ENCODE measurements at regions not wholly inside any gene's neighbourhood (a gene's known extent, or its start where the extent isn't known, plus 50 kb on each side); places are given as distances from the start of the nearest gene placed in this dataset.

- intact Hi-C loops (cut with DNase I; ENCODE audit: low total_unique reads) (no loop called here), in situ Hi-C loops (cut with MboI; ENCODE audit: low pct_ligation_motif_present in 1 of 4, low pct_unique_long_range_greater_than_20kb in 1 of 4, low sequenced_read_pairs in 3 of 4) (loop anchor here in 2 of 4 donors (25.0 kb wide), 2 partner anchors 174 to 524 kb away; no protein-coding TSS in a partner anchor)
- WGBS, 2 donors (ENCODE audit: low coverage in 1 of 2), result 82% methylated on average over 1 of the region's 1 CpG; no CpG with 5 or more reads in 1 of the 2 donors
- TF ChIP-seq EP300 (IDR thresholded peaks at IDR 0.05; ENCODE audit: low read depth) (no peak), POLR2A (IDR thresholded peaks at IDR 0.05) (no peak), POLR2AphosphoS5 (IDR thresholded peaks at IDR 0.05) (no peak)
- TF ChIP-seq, protein P1, sequence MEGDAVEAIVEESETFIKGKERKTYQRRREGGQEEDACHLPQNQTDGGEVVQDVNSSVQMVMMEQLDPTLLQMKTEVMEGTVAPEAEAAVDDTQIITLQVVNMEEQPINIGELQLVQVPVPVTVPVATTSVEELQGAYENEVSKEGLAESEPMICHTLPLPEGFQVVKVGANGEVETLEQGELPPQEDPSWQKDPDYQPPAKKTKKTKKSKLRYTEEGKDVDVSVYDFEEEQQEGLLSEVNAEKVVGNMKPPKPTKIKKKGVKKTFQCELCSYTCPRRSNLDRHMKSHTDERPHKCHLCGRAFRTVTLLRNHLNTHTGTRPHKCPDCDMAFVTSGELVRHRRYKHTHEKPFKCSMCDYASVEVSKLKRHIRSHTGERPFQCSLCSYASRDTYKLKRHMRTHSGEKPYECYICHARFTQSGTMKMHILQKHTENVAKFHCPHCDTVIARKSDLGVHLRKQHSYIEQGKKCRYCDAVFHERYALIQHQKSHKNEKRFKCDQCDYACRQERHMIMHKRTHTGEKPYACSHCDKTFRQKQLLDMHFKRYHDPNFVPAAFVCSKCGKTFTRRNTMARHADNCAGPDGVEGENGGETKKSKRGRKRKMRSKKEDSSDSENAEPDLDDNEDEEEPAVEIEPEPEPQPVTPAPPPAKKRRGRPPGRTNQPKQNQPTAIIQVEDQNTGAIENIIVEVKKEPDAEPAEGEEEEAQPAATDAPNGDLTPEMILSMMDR (IDR thresholded peaks at IDR 0.05), result no peak
- Histone ChIP-seq H3K36me3 (no peaks in the 10 kb centered on the region), H3K27ac (no peak overlapping the region), H3K4me1 (peaks cover 13 to 31% (median 23%) of the 10 kb centered on the region in 4 donors), H3K4me3 (no peak overlapping the region), H3K27me3 (no peaks in the 10 kb centered on the region), H3K9me3 (no peaks in the 10 kb centered on the region)
- no peak for DNase-seq
Observed at GRCh38 chr15:85313339-85313738, 67.1 kb upstream of the AKAP13 start.

DNA sequence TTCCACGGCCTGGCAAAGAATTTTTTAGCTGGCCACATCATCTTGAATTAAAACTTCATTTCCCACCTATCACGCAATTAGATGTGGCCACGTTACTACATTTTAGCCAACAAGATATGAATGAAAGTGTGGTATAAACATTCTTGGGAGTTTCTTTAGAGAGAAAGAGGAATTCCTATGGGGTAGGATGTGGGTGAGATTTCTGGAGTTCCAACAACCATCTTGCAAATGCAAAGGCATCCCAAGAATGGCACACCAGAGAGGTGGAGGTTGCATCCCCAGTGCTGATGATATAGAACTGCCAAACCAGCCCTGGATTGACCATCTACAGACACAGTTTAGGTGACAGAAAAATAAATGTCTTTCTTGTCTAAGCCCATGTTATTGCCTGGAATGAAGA lies 66.3 kb upstream of the AKAP13 start:
- intact Hi-C loops (cut with DNase I; ENCODE audit: low total_unique reads), result no loop called here
- WGBS, 2 donors (ENCODE audit: low coverage in 1 of 2), result 95 to 97% methylated on average over 3 of the region's 3 CpGs

GRCh38 chr15:85314633-85315032 lies 65.8 kb upstream of the AKAP13 start:
- WGBS, 2 donors (ENCODE audit: low coverage in 1 of 2), result 82 to 88% methylated on average over 4 of the region's 4 CpGs
- no peak for DNase-seq
- intact Hi-C loops (cut with DNase I; ENCODE audit: low total_unique reads), result no loop called here

More for the DNA sequence above, 66.3 kb upstream of the AKAP13 start:
- Histone ChIP-seq H3K4me1 (peaks cover 13 to 39% (median 31%) of the 10 kb centered on the region in 4 donors), H3K9me3 (no peaks in the 10 kb centered on the region), H3K4me3 (no peak overlapping the region), H3K36me3 (no peaks in the 10 kb centered on the region), H3K27ac (no peak overlapping the region), H3K27me3 (no peaks in the 10 kb centered on the region)
- in situ Hi-C loops (cut with MboI; ENCODE audit: low pct_ligation_motif_present in 1 of 4, low pct_unique_long_range_greater_than_20kb in 1 of 4, low sequenced_read_pairs in 3 of 4), result loop anchor here in 2 of 4 donors (25.0 kb wide), 2 partner anchors 173 to 523 kb away; no protein-coding TSS in a partner anchor
- TF ChIP-seq POLR2A (IDR thresholded peaks at IDR 0.05) (no peak), EP300 (IDR thresholded peaks at IDR 0.05; ENCODE audit: low read depth) (no peak), POLR2AphosphoS5 (IDR thresholded peaks at IDR 0.05) (no peak)
- TF ChIP-seq, protein P1 (IDR thresholded peaks at IDR 0.05), result no peak
- no peak for DNase-seq

DNA sequence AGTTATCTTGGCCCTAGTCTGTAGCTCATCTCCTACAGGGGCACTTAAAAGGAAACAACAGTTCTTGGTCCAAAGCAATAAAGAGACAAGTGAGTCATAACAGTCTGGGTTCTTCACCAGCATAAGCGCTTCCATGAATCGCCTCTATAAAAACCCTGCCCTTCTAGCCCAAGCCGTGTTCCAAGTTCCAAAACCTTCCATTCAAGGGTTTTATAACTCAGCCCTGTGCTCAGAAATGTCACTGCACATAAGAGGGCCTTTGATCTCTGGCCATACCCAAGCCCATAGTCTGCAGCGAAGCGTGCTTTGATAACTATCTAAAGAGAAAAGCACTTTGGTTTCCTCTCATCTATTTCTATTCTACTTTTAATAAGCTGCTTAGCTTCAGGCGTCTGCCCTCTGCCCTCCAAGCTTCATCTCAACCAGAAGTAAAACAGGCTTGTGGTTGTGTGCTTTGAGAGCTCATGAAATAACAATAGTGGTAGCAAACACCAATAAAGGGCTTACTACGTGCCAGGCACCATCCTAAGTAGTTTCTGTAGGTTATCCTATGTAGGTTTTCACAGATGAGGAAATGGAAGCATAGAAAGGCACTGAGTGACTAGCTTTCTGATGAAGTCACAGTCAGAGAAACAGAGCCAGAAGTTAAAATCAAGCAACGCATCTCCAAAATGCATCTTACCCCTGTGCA lies 64.0 kb upstream of the AKAP13 start:
- Histone ChIP-seq H3K4me1 (peaks cover 13 to 42% (median 33%) of the 10 kb centered on the region in 4 donors), H3K4me3 (no peak overlapping the region), H3K27me3 (no peaks in the 10 kb centered on the region), H3K9me3 (no peaks in the 10 kb centered on the region), H3K27ac (peak overlapping the region; percentile 59 to 87 (median 80)), H3K36me3 (no peaks in the 10 kb centered on the region)
- in situ Hi-C loops (cut with MboI; ENCODE audit: low pct_ligation_motif_present in 1 of 4, low pct_unique_long_range_greater_than_20kb in 1 of 4, low sequenced_read_pairs in 3 of 4), result loop anchor here in 2 of 4 donors (25.0 kb wide), 2 partner anchors 171 to 521 kb away; no protein-coding TSS in a partner anchor
- 14 to 16% methylated on average over 6 to 8 of the region's 8 CpGs for WGBS, 2 donors (ENCODE audit: low coverage in 1 of 2)
- intact Hi-C loops (cut with DNase I; ENCODE audit: low total_unique reads), result loop anchor here (2.0 kb wide), 1 partner anchor 72 kb away; no protein-coding TSS in a partner anchor
- DNase-seq, result no peak
- TF ChIP-seq EP300 (IDR thresholded peaks at IDR 0.05; ENCODE audit: low read depth), result no peak
- TF ChIP-seq POLR2AphosphoS5 (IDR thresholded peaks at IDR 0.05), result peak; percentile 7 to 11 (median 10)

More at GRCh38 chr15:85314633-85315032, 65.8 kb upstream of the AKAP13 start:
- TF ChIP-seq POLR2AphosphoS5 (IDR thresholded peaks at IDR 0.05) (no peak), EP300 (IDR thresholded peaks at IDR 0.05; ENCODE audit: low read depth) (no peak), POLR2A (IDR thresholded peaks at IDR 0.05) (no peak)
- TF ChIP-seq, protein P1 (IDR thresholded peaks at IDR 0.05), result no peak
- H3K27ac ChIP-seq, result no peak overlapping the region
- no peak overlapping the region for H3K4me3 ChIP-seq
- peaks cover 13 to 42% (median 33%) of the 10 kb centered on the region in 4 donors for H3K4me1 ChIP-seq
- H3K36me3 ChIP-seq, result no peaks in the 10 kb centered on the region
- in situ Hi-C loops (cut with MboI; ENCODE audit: low pct_ligation_motif_present in 1 of 4, low pct_unique_long_range_greater_than_20kb in 1 of 4, low sequenced_read_pairs in 3 of 4), result loop anchor here in 2 of 4 donors (25.0 kb wide), 2 partner anchors 173 to 523 kb away; no protein-coding TSS in a partner anchor
- H3K27me3 ChIP-seq, result no peaks in the 10 kb centered on the region
- no peaks in the 10 kb centered on the region for H3K9me3 ChIP-seq
